Esophagus muscularis mucosa (tissue), 4 donors: ENCODE measurements at regions not wholly inside any gene's neighbourhood (a gene's known extent, or its start where the extent isn't known, plus 50 kb on each side); places are given as distances from the start of the nearest gene placed in this dataset.
A peak's percentile ranks its signal among the peaks of the same experiment; 100 is the strongest.

Experiments
- DNase-seq: peaks from one replicate; pipeline ENCODE4 v3.0.0-alpha.2; 2017; ENCODE audit errors: extremely low spot score
- H3K27ac ChIP-seq, 4 donors: fragments of 200-600 bp; sonication (generic); replicated peaks in 1 of 4; 1 replicate in 3 of 4; 2 replicates in 1 of 4; pipeline ENCODE4 v1.5.1; 2016 to 2019; ENCODE audit warnings: mild to moderate bottlenecking in 1 of 4
- H3K27me3 ChIP-seq, 4 donors: fragments of 200-600 bp; sonication (generic); one replicate each; pipeline versions ENCODE4 v1.5.1 to v1.6.0; 2016 to 2019
- H3K36me3 ChIP-seq, 4 donors: fragments of 200-600 bp; sonication (generic); one replicate each; pipeline ENCODE4 v1.5.1; 2016 to 2019
- H3K4me1 ChIP-seq, 4 donors: fragments of 200-600 bp; sonication (generic); one replicate each; pipeline ENCODE4 v1.5.1; 2016 to 2019
- H3K4me3 ChIP-seq, 4 donors: fragments of 200-600 bp; sonication (generic); 1 replicate in 2 of 4; 2 replicates in 2 of 4; pipeline ENCODE4 v1.5.1; 2016 to 2019; ENCODE audit warnings: mild to moderate bottlenecking in 4 of 4, moderate library complexity in 1 of 4
- H3K9me3 ChIP-seq, 4 donors: fragments of 200-600 bp; sonication (generic); 1 replicate in 3 of 4; 2 replicates in 1 of 4; pipeline ENCODE4 v1.5.1; 2016 to 2019
- CTCF ChIP-seq, 3 experiments: fragments of 200-600 bp in 2 of 3; fragments of 450-650 bp in 1 of 3; sonication (generic) in 2 of 3; IDR thresholded peaks; one replicate each; pipeline ENCODE4 v1.5.1; 2017 to 2019; ENCODE audit warnings: antibody characterized with exemption in 3 of 3, mild to moderate bottlenecking in 2 of 3, moderate library complexity in 1 of 3
- EP300 ChIP-seq: sonication (generic); formaldehyde crosslinking; IDR thresholded peaks from one replicate; pipeline ENCODE4 v1.6.1; 2017; ENCODE audit warnings: antibody characterized with exemption
- POLR2A ChIP-seq: fragments of 450-650 bp; IDR thresholded peaks from one replicate; pipeline ENCODE4 v1.6.1; 2017; ENCODE audit warnings: antibody characterized with exemption, moderate library complexity, mild to moderate bottlenecking, low read depth
- POLR2AphosphoS5 ChIP-seq, 2 donors: sonication (generic); formaldehyde crosslinking; IDR thresholded peaks; one replicate each; pipeline ENCODE4 v1.6.1; 2017; ENCODE audit warnings: antibody characterized with exemption in 2 of 2
- WGBS: methylation state at CpG from one replicate; pipeline ENCODE4 v1.1.5; 2018; 5-methylcytosine and 5-hydroxymethylcytosine counted together
- intact Hi-C: fragments of 100-400 bp; cut with DNase I; formaldehyde crosslinking; loops from one replicate; pipeline ENCODE4 v1.15.1; 2023

GRCh38 chr10:94103801-94104221 lies 110.1 kb downstream of the PLCE1 start:
- peak overlapping the region in 3 of 4 donors; percentile 2 to 54 (median 17) for H3K27ac ChIP-seq
- H3K27me3 ChIP-seq, result no peaks in the 10 kb centered on the region
- no peaks in the 10 kb centered on the region for H3K36me3 ChIP-seq
- DNase-seq, result no peak
- WGBS, result 19% methylated on average over 4 of the region's 4 CpGs
- peaks cover 20 to 51% (median 39%) of the 10 kb centered on the region in 4 donors for H3K4me1 ChIP-seq
- no peak for TF ChIP-seq POLR2AphosphoS5 (IDR thresholded peaks at IDR 0.05)
- TF ChIP-seq EP300, result no peak
- TF ChIP-seq POLR2A, result no peak
- TF ChIP-seq CTCF (IDR thresholded peaks at IDR 0.05), result no peak
- intact Hi-C loops, result loop anchor here (10.0 kb wide), 1 partner anchor 111 kb away; no protein-coding TSS in a partner anchor
- H3K4me3 ChIP-seq, result no peak overlapping the region
- no peaks in the 10 kb centered on the region for H3K9me3 ChIP-seq

GRCh38 chr10:94104316-94105000 lies 110.7 kb downstream of the PLCE1 start:
- no peak overlapping the region for H3K4me3 ChIP-seq
- no peaks in the 10 kb centered on the region for H3K27me3 ChIP-seq
- H3K36me3 ChIP-seq, result no peaks in the 10 kb centered on the region
- peak overlapping the region in 2 of 4 donors; percentile 2 to 54 for H3K27ac ChIP-seq
- peaks cover 20 to 49% (median 37%) of the 10 kb centered on the region in 4 donors for H3K4me1 ChIP-seq
- intact Hi-C loops, result loop anchor here (10.0 kb wide), 1 partner anchor 110 kb away; no protein-coding TSS in a partner anchor
- TF ChIP-seq EP300 (no peak), POLR2A (no peak)
- WGBS, result 67% methylated on average over 7 of the region's 7 CpGs
- H3K9me3 ChIP-seq, result no peaks in the 10 kb centered on the region
- DNase-seq, result peak; percentile 62

- Histone ChIP-seq H3K4me1 (peaks cover 20 to 54% (median 37%) of the 10 kb centered on the region in 4 donors), H3K27ac (no peak overlapping the region), H3K27me3 (no peaks in the 10 kb centered on the region), H3K4me3 (no peak overlapping the region), H3K9me3 (no peaks in the 10 kb centered on the region), H3K36me3 (no peaks in the 10 kb centered on the region)
- peak; percentile 31 for DNase-seq
- intact Hi-C loops, result loop anchor here (10.0 kb wide), 1 partner anchor 110 kb away; no protein-coding TSS in a partner anchor
- no peak for TF ChIP-seq EP300
- no peak for TF ChIP-seq POLR2AphosphoS5 (IDR thresholded peaks at IDR 0.05)
- 76% methylated on average over 3 of the region's 3 CpGs for WGBS
These were observed 111.5 kb downstream of the PLCE1 start for GRCh38 chr10:94105226-94105625.

GRCh38 chr10:94107191-94107590 lies 113.5 kb downstream of the PLCE1 start:
- intact Hi-C loops, result loop anchor here (10.0 kb wide), 1 partner anchor 108 kb away; no protein-coding TSS in a partner anchor
- TF ChIP-seq POLR2AphosphoS5 (IDR thresholded peaks at IDR 0.05) (no peak), CTCF (IDR thresholded peaks at IDR 0.05) (no peak), EP300 (no peak), POLR2A (no peak)
- H3K36me3 ChIP-seq, result no peaks in the 10 kb centered on the region
- peak; percentile 3 for DNase-seq
- H3K4me3 ChIP-seq, result no peak overlapping the region
- H3K27me3 ChIP-seq, result no peaks in the 10 kb centered on the region
- H3K4me1 ChIP-seq, result peaks cover 25 to 55% (median 41%) of the 10 kb centered on the region in 4 donors
- H3K27ac ChIP-seq, result no peak overlapping the region
- 33% methylated on average over 2 of the region's 2 CpGs for WGBS
- H3K9me3 ChIP-seq, result no peaks in the 10 kb centered on the region

GRCh38 chr10:94108200-94108599 lies 114.5 kb downstream of the PLCE1 start:
- Histone ChIP-seq H3K9me3 (no peaks in the 10 kb centered on the region), H3K4me1 (peaks cover 17 to 52% (median 33%) of the 10 kb centered on the region in 4 donors), H3K36me3 (no peaks in the 10 kb centered on the region), H3K27me3 (no peaks in the 10 kb centered on the region), H3K27ac (no peak overlapping the region), H3K4me3 (no peak overlapping the region)
- TF ChIP-seq EP300 (no peak), CTCF (IDR thresholded peaks at IDR 0.05) (no peak), POLR2A (no peak), POLR2AphosphoS5 (IDR thresholded peaks at IDR 0.05) (no peak)
- intact Hi-C loops, result loop anchor here (10.0 kb wide), 1 partner anchor 107 kb away; no protein-coding TSS in a partner anchor
- 90% methylated on average over 2 of the region's 2 CpGs for WGBS
- DNase-seq, result no peak
